ENCODE measurements at regions not wholly inside any gene's neighbourhood (a gene's known extent, or its start where the extent isn't known, plus 50 kb on each side); places are given as distances from the start of the nearest gene placed in this dataset.
"Not testable (repeated sequence)": the region's sequence is repeated elsewhere in the genome, so short reads cannot be mapped to it uniquely, and the experiment has no call there.

GRCh38 chr1:121052081-121052660 is 132.0 kb downstream of the FAM72B start:
- not testable (repeated sequence) for DNase-seq (ENCODE audit: low read depth)

DNA sequence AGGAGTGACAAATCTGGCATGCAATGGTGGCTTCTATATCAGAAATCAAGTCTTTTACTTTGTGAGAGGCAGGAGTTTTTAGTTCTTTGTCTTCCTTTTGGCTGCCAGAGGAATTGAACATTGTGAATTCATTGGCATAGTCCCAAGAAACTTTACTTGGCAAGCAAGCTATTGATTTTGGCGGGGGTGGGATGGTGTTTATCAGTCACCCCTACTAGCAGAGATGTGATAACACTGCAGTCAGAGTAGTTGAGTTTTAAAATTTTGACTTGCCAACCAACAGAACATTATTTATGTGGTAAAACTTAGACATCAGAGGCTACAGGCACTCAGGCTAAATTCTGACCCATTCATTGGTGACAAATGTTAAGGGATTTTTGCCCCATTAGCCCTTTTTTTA is 129.2 kb downstream of the FAM72B start:
- not testable (repeated sequence) for DNase-seq (ENCODE audit: low read depth)

DNA sequence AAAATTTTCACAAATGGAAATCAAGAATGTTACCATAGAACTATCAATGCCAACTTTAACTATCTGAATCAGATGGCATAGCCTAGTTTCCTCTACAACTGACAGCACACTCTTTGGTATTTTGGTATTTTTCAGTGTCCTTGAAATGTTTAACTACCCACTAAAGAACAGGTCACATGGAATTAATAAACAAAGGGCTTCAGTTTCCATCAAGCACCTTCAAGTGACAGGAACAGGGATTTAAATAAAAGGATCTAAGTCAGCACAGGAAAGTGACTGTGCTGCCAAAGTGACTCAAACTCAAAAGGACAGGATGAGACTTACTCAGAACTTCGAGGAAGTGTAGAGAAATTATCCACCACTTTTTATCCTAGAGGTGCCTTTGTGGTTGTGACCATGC is 117.2 kb downstream of the FAM72B start:
- DNase-seq (ENCODE audit: low read depth), result not testable (repeated sequence)

DNA sequence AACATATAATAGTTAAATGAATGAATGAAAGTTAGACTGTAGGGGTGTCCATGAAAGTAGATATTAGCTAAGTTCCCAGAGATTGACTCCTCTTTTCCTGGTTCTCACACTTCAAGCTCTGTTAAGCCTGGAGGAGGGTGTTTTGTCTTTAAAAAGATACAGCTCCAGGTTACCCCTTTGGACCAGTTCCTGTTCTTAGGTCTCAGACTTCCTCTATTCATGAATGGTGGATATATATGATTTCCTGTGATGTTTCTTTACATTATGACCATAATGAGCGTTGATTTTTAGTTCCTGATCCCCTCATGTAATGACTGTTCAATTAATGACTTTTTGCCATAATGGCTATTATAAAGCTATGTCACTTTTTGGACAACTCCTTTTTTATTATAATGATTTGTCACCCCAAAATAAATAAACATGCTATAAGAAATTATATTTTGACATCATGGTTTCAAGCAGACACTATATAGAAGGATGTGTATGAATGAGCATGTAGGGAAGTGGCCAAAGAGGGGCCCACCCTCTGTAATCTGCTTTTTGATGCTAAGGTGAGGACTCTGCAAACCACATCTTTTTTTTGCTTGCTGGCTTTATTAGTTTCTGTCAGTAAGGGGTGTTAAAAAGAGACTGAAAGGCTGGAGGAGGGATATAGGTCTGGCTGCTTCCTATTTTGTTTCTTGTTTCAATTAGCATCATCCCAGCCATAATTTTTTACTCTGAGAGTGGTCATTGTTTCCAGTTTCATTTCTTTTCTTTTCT is 115.2 kb downstream of the FAM72B start:
- DNase-seq (ENCODE audit: low read depth), result not testable (repeated sequence)

DNA sequence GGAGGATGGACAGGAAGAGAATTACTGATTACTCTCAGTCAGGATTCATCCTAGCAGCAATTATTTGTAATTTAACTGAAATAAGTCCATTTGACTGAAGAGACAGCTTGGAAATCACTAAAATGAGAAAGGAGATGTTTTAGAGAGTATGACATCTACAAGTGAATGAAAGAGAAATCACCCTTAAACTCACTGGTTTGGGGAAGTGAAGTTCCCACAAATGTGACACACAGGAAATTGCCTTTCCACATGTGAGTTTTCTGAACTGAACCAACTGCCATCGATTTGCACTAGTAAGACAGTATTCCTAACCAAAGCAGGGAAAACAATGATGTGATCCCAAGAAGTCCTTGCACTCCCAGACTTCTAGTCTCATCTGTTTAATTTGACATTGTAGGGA is 110.3 kb downstream of the FAM72B start:
- DNase-seq (ENCODE audit: low read depth), result not testable (repeated sequence)

DNA sequence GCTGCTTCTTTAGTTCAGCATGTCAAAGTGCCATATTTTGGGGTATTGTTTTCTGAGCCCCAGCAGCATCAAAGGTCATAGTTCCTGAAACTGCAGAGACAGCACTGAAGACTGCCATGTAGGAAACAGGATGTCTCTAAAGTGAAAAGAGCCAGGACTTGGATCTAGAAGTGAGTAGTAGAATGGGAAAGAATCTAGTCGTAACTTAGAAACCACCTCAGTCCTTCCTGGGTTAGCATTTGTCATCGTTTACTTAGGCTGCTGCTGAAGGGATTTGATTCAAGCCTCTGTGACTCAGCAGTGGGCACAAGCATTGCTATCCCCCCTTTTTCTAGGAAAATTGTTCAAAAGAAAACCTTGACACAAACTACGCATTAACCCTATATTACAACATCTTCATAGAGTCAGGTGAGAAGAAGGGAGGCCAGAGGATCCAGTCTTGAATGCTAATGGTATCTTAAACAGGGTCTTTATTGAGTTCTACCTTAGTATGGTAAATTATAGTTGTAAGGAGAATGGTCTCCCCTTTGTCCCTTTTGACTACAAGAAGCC is 108.8 kb downstream of the FAM72B start:
- DNase-seq (ENCODE audit: low read depth), result not testable (repeated sequence)

- DNase-seq (ENCODE audit: low read depth), result not testable (repeated sequence)
Measured at GRCh38 chr1:121076674-121077073, 107.5 kb downstream of the FAM72B start.

- DNase-seq (ENCODE audit: low read depth), result not testable (repeated sequence)
Measured at GRCh38 chr1:121079655-121080054, 104.5 kb downstream of the FAM72B start.

DNA sequence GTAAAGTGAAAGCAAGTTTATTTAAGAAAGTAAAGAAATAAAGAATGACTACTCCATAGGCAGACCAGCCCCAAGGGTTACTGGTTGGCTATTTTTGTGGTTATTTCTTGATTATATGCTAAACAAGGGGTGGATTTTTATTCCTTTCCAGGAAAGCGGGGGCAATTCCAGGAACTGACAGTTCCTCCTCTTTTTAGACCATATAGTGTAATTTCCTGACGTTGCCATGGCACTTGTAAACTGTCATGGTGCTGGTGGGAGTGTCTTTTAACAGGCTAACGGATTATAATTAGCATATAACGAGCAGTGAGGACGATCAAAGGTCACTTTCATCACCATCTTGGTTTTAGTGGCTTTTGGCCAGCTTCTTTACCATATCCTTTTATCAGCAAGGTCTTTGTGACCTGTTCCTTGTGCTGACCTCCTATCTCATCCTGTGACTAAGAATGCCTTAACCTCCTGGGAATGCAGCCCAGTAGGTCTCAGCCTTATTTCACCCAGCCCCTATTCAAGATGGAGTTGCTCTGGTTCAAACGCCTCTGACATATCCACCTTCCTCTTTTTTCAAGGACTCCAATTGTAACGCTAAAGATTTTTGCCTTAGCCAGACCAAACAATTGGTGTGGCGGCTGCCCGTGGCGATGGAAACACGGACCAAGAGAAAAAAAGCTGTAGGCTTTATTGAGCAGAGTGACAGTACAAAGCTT is 103.8 kb downstream of the FAM72B start:
- DNase-seq (ENCODE audit: low read depth), result not testable (repeated sequence)

DNA sequence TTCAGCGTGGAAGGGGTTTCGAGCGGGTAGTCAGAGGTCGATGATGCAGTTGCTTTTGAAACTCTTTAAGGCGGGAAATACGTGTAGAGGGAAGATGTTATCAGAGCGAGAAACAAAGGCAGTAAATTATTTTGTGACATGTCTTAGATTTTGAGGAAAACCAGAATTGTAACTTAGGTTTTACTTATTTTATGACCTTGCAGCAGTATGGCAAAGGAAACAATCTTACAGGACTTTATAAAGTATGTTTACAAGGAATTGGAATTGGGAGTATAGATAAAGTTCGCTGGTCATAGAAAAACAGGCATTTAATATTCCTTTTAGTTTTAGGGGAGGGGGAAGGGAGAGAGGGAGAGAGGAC is 103.3 kb downstream of the FAM72B start:
- not testable (repeated sequence) for DNase-seq (ENCODE audit: low read depth)

- not testable (repeated sequence) for DNase-seq (ENCODE audit: low read depth)
Measured at GRCh38 chr1:121081625-121082199, 102.4 kb downstream of the FAM72B start.

DNA sequence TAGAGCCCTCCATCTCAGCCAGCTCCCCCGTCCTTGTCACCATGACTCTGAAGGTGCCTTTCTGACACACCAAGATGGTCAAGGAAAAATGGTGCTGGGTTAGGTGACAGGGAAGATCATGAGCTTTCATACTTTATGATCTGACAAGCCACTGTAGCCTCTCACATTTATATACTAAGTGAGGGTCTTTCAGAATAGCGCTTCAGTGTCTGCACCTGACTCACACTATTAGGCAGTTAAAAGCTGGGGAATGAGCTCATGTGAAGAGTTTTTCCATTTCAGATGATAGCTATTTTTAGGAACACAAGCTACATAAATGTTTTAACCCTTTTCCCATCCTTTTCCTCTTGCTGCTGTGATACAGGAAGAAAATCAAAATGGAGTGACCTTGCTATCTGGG is 101.1 kb downstream of the FAM72B start:
- DNase-seq (ENCODE audit: low read depth), result not testable (repeated sequence)

- DNase-seq (ENCODE audit: low read depth), result not testable (repeated sequence)
Measured at GRCh38 chr1:121086249-121086648, 97.9 kb downstream of the FAM72B start.

GRCh38 chr1:121087221-121087620 is 96.9 kb downstream of the FAM72B start:
- DNase-seq (ENCODE audit: low read depth), result not testable (repeated sequence)

DNA sequence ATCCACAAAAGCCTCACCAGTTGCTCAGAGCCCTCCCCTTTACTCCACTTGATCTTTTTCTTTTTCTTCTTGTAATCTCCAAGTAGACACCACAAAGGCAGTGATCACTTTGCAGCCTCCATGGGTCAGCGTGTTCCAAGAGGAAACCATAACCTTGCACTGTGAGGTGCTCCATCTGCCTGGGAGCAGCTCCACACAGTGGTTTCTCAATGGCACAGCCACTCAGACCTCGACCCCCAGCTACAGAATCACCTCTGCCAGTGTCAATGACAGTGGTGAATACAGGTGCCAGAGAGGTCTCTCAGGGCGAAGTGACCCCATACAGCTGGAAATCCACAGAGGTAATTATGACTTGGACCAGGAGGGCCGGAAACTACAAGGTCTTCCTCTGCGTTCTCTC is 95.6 kb downstream of the FAM72B start:
- DNase-seq (ENCODE audit: low read depth), result not testable (repeated sequence)

DNA sequence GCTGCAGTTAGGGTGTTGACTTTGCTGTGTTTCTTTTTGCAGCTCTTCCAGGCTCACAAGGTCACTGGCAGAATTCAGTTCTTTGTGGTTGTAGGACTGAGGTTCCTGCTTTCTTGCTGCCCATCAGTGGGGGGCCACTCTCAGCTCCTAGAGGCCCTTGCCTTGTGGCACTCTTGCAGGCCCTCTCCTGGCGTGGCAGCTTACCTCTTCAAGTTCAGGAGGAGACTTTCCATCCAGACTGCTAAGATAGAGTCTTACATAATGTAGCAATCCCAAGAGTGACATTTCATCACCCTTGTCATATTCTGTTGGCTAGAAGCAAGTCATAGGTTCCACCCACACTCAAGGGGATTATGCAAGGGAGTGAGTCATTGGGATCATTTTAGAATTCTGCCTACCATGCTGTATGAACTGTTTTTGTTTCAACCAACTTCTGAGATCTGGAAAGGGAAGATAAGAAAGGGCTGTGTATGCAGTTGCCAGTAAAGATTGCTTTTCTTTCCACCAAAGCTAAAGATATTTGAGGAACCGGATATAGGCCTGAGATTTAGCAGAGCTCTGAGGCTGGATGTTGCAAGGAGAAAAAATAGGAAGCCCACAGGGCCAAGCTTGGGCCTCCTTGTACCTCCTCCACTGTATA is 91.7 kb downstream of the FAM72B start:
- peak; percentile 16 for DNase-seq (ENCODE audit: low read depth)

GRCh38 chr1:121095014-121095413 is 89.1 kb downstream of the FAM72B start:
- DNase-seq (ENCODE audit: low read depth), result not testable (repeated sequence)

DNA sequence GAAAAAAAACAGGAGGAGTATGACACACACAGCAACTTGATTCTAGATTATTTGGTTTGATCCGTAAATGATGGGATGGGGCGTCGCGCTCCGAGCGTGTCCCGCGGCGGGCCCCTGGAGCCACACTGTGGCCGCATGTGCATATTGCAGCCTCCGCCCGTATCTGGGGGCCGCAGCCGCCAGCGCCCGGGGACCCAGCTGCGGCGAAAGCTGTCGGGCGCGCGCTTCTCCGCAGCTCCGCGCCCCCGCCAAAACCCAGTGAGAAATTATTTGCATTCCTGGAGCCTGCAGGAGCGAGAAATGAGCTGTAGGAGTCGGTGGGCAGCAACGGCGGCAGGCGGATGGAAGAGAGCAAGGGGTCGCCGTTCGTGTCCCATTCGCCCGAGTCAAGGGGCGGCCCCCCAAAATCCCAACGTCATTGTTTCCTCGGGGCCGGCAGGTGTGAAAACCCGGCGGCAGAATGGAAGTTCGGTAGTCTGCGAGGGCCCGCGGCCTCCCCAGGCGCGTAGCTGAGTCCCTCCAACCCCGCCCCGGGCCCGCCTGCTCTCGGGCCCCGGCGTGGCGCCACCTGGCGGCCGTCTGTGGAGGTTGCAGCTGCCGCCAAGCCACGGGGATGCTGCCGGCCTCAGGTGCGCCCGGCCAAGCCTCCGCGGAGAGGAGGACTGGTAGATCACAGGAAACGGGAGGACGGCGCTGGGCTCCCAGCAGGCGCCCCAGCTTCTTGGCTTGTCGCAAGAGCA is 86.8 kb downstream of the FAM72B start:
- peak; percentile 40 for DNase-seq (ENCODE audit: low read depth)

DNA sequence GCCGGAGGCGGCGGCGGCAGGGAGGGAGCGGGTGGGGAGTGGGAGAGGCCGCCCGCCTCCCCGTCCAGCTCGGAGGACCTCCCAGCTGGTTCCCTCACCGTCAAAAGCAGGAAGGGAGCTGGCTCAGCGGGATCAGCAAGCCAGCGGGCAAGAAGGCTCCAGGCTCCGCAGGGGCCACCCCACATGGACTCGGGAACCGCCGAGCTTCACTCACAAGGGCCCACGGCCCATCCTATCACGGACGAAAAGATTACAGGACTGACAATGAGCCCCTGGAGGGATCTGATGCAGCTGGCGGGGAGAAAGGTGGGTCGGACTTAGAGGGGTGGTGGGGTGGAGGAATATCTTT is 86.3 kb downstream of the FAM72B start:
- DNase-seq (ENCODE audit: low read depth), result not testable (repeated sequence)

DNA sequence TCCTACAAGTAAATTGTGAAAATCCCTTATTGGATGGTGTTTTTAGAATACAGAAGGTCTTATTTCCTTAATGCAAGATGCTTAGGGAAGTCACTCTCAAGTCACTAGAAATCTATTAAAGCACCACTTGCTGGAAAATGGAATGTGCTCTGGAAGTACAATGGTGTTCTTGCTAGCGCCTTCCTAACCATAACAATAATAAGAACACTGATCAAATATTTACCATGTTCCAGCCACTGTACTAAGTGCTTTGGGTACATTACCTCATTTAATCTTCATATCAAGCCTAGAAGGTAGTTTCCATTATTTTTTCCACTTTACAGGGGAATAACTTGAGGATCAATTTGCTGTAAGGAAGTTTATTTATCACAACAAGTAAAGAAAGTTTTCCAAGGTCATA is 75.1 kb downstream of the FAM72B start:
- DNase-seq (ENCODE audit: low read depth), result not testable (repeated sequence)

Data from iris pigment epithelial cell (primary cell).